Stimulated activated naive CD4-positive, alpha-beta T cell (primary cell): ENCODE measurements at regions not wholly inside any gene's neighbourhood (a gene's known extent, or its start where the extent isn't known, plus 50 kb on each side); places are given as distances from the start of the nearest gene placed in this dataset.

Experiments
- DNase-seq, 6 experiments: peaks; one replicate each; lab custom pipeline; 2025; lab: John Stamatoyannopoulos, UW

- DNase-seq = no peak
Measured at GRCh38 chr10:111890046-111890445, 293.5 kb downstream of the GPAM start.

- DNase-seq = no peak
Measured at GRCh38 chr10:111916011-111916410, 267.6 kb downstream of the GPAM start.

GRCh38 chr10:111921821-111922220 lies 261.7 kb downstream of the GPAM start:
- no peak for DNase-seq

- no peak for DNase-seq
Measured at GRCh38 chr10:111923032-111923431, 260.5 kb downstream of the GPAM start.

GRCh38 chr10:111926286-111926685 lies 257.3 kb downstream of the GPAM start:
- no peak for DNase-seq

- DNase-seq = no peak
Measured at GRCh38 chr10:111933937-111934336, 249.6 kb downstream of the GPAM start.

GRCh38 chr10:111934931-111935330 lies 248.6 kb downstream of the GPAM start:
- no peak for DNase-seq

- no peak for DNase-seq
Measured at GRCh38 chr10:111936143-111936542, 247.4 kb downstream of the GPAM start.

GRCh38 chr10:111944331-111944730 lies 239.2 kb downstream of the GPAM start:
- DNase-seq = no peak

GRCh38 chr10:111953949-111954348 lies 229.6 kb downstream of the GPAM start:
- DNase-seq = no peak

- no peak for DNase-seq
Measured at GRCh38 chr10:111954386-111954785, 229.2 kb downstream of the GPAM start.

- no peak for DNase-seq
Measured at GRCh38 chr10:111956841-111957240, 226.7 kb downstream of the GPAM start.

- no peak for DNase-seq
Measured at GRCh38 chr10:111962951-111963350, 220.6 kb downstream of the GPAM start.

GRCh38 chr10:111967116-111967515 lies 216.4 kb downstream of the GPAM start:
- no peak for DNase-seq

- no peak for DNase-seq
Measured at GRCh38 chr10:111967547-111967946, 216.0 kb downstream of the GPAM start.

- no peak for DNase-seq
Measured at GRCh38 chr10:111968647-111969046, 214.9 kb downstream of the GPAM start.

- no peak for DNase-seq
Measured at GRCh38 chr10:111970111-111970510, 213.5 kb downstream of the GPAM start.

GRCh38 chr10:111972109-111972508 lies 211.5 kb downstream of the GPAM start:
- no peak for DNase-seq

GRCh38 chr10:111973306-111973705 lies 210.3 kb downstream of the GPAM start:
- DNase-seq = no peak

- no peak for DNase-seq
Measured at GRCh38 chr10:111973826-111974225, 209.7 kb downstream of the GPAM start.

- no peak for DNase-seq
Measured at GRCh38 chr10:111974325-111974724, 209.2 kb downstream of the GPAM start.

GRCh38 chr10:111976557-111976956 lies 207.0 kb downstream of the GPAM start:
- no peak for DNase-seq

- DNase-seq = no peak
Measured at GRCh38 chr10:111984057-111984456, 199.5 kb downstream of the GPAM start.

GRCh38 chr10:111986079-111986478 lies 197.5 kb downstream of the GPAM start:
- no peak for DNase-seq

GRCh38 chr10:111988646-111989045 lies 194.9 kb downstream of the GPAM start:
- no peak for DNase-seq
